OCI-LY7 (cell line): ENCODE measurements at regions not wholly inside any gene's neighbourhood (a gene's known extent, or its start where the extent isn't known, plus 50 kb on each side); places are given as distances from the start of the nearest gene placed in this dataset.

Experiments used
- BruUV-seq: library from RNA; stranded (reverse); fragments of 400-500 nt; replicated peaks from 2 replicates; lab custom pipeline; 2021; lab: Mats Ljungman, UMichigan
- CTCF ChIA-PET: fragments of 300-600 bp; sonication (Branson Sonifier 250); formaldehyde crosslinking; loops from one replicate; lab custom pipeline; 2022; ENCODE audit warnings: antibody characterized with exemption; ENCODE audit not compliant: unreplicated experiment; lab: Charles Lee
- POLR2A ChIA-PET: fragments of 300-600 bp; sonication (Branson Sonifier 250); formaldehyde crosslinking; loops from one replicate; lab custom pipeline; 2022; ENCODE audit warnings: antibody characterized with exemption; lab: Charles Lee
- DNase-seq: peaks from one replicate; pipeline ENCODE4 v3.0.0-alpha.2; 2015; ENCODE audit warnings: low spot score
- H2AFZ ChIP-seq: fragments of 200-600 bp; sonication (generic), shearing (Covaris generic); 2 replicates; pipeline ENCODE4 v1.6.1; 2014; ENCODE audit warnings: mild to moderate bottlenecking, antibody characterized with exemption, low read length, moderate library complexity
- H3K27ac ChIP-seq: fragments of 200-600 bp; sonication (generic); 2 replicates; pipeline ENCODE4 v1.5.1; 2014; ENCODE audit warnings: mixed run types, low read depth, mild to moderate bottlenecking, moderate library complexity, low read length, inconsistent platforms; ENCODE audit not compliant: poor library complexity, severe bottlenecking
- H3K36me3 ChIP-seq: fragments of 200-600 bp; sonication (generic); 2 replicates; pipeline ENCODE4 v1.6.1; 2014; ENCODE audit warnings: mild to moderate bottlenecking, antibody characterized with exemption, low read length, moderate library complexity, mixed read lengths; ENCODE audit not compliant: insufficient read depth
- H3K4me1 ChIP-seq: fragments of 200-600 bp; sonication (generic); 2 replicates; pipeline ENCODE4 v1.5.1; 2014; ENCODE audit warnings: mild to moderate bottlenecking, low read length; ENCODE audit not compliant: insufficient read depth, poor library complexity, severe bottlenecking
- H3K4me2 ChIP-seq: fragments of 200-600 bp; sonication (generic); 2 replicates; pipeline ENCODE4 v1.6.1; 2014; ENCODE audit warnings: mild to moderate bottlenecking, low read length
- H3K4me3 ChIP-seq: fragments of 200-600 bp; sonication (generic); 2 replicates; pipeline ENCODE4 v1.5.1; 2014; ENCODE audit warnings: mild to moderate bottlenecking, low read depth, low read length; ENCODE audit not compliant: poor library complexity, severe bottlenecking
- H3K79me2 ChIP-seq: fragments of 200-600 bp; sonication (generic); 2 replicates; pipeline ENCODE4 v1.6.1; 2016; ENCODE audit warnings: low read depth, mild to moderate bottlenecking, low read length, moderate library complexity, mixed read lengths; ENCODE audit not compliant: insufficient read depth
- H3K9me2 ChIP-seq: fragments of 200-600 bp; sonication (generic); 2 replicates; pipeline ENCODE4 v1.6.1; 2016; ENCODE audit warnings: mild to moderate bottlenecking, low read length, mixed read lengths; ENCODE audit not compliant: insufficient read depth
- H3K9me3 ChIP-seq: fragments of 200-600 bp; sonication (generic); 2 replicates; pipeline ENCODE4 v1.6.1; 2014; ENCODE audit warnings: mild to moderate bottlenecking, mixed run types, low read length, mixed read lengths
- H4K20me1 ChIP-seq: fragments of 200-600 bp; sonication (generic); 2 replicates; pipeline ENCODE4 v1.6.1; 2014; ENCODE audit warnings: mild to moderate bottlenecking, antibody characterized with exemption, low read length, moderate library complexity, mixed read lengths; ENCODE audit not compliant: insufficient read depth
- CTCF ChIP-seq: fragments of 200-600 bp; sonication (generic); conservative IDR thresholded peaks from 2 replicates; pipeline ENCODE4 v1.5.1; 2014; ENCODE audit warnings: mild to moderate bottlenecking, antibody characterized with exemption, low read length, moderate library complexity, mixed read lengths
- EZH2phosphoT487 ChIP-seq: fragments of 200-600 bp; sonication (generic); IDR thresholded peaks from 2 replicates; pipeline ENCODE4 v1.6.1; 2018; ENCODE audit warnings: low read depth, borderline replicate concordance, mild to moderate bottlenecking, mixed run types, antibody characterized with exemption, low read length, moderate library complexity, mixed read lengths
- intact Hi-C: fragments of 100-400 bp; cut with micrococcal nuclease; formaldehyde crosslinking; loops from one replicate; pipeline ENCODE4 v1.10.0; 2022; ENCODE audit not compliant: unreplicated experiment

DNA sequence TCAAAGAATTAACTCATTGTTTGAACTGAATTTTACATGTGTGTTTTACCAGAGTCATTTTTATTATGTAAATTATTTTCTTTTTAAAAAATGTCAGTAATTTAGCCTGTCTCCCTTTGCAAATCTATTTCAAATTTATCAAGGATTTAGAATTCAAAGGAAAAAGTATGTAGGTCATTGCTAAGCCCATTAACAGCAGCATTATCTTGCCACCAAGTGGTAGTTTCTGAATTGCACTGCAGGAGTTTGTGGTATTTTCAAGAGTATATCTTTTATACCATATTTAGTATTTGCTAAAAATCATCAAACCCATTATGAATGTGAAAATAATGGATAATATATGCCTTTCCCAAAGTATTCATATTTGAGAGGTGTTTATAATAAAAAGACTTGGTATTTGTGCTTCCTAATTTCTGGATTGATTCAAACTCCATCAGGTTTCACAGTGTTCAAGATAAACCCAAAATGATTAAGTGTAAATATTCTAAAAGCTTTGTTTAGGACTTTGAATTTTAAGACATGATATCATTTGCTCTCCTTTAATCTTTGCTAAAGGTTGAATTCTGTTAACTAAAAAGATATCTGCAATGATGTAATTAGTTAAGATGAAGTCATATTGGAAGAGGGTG lies 711.4 kb downstream of the FSCB start:
- Histone ChIP-seq H3K9me2 (no peaks in the 10 kb centered on the region), H3K4me3 (no peak overlapping the region), H3K9me3 (no peaks in the 10 kb centered on the region; the same call in 1 of the 2 replicates), H3K4me1 (no peaks in the 10 kb centered on the region), H2AFZ (no peak overlapping the region), H4K20me1 (no peaks in the 10 kb centered on the region), H3K36me3 (no peaks in the 10 kb centered on the region), H3K27ac (no peak overlapping the region), H3K4me2 (no peak overlapping the region), H3K79me2 (no peaks in the 10 kb centered on the region)
- no peak for TF ChIP-seq EZH2phosphoT487
- TF ChIP-seq CTCF, result peak; percentile 24; the same call in 1 of the 2 replicates
- ChIA-PET CTCF (no interaction called here), POLR2A (interaction anchor here (1.0 kb wide), 2 partner anchors 35 to 98 kb away, joined by 3 to 4 read pairs; no protein-coding TSS in a partner anchor)
- intact Hi-C loops, result no loop called here
- no TSS peak for BruUV-seq
- no peak for DNase-seq

- ChIA-PET POLR2A (no interaction called here), CTCF (no interaction called here)
Measured at GRCh38 chr14:43793579-43793978, 713.5 kb downstream of the FSCB start.

More at GRCh38 chr14:43793579-43793978, 713.5 kb downstream of the FSCB start:
- DNase-seq, result no peak
- no peak for TF ChIP-seq CTCF
- TF ChIP-seq EZH2phosphoT487, result no peak
- intact Hi-C loops, result no loop called here
- Histone ChIP-seq H4K20me1 (no peaks in the 10 kb centered on the region), H3K9me2 (no peaks in the 10 kb centered on the region), H2AFZ (no peak overlapping the region), H3K4me3 (no peak overlapping the region), H3K4me2 (no peak overlapping the region), H3K9me3 (no peaks in the 10 kb centered on the region; the same call in 1 of the 2 replicates), H3K4me1 (no peaks in the 10 kb centered on the region), H3K27ac (no peak overlapping the region), H3K36me3 (no peaks in the 10 kb centered on the region), H3K79me2 (no peaks in the 10 kb centered on the region)
- no TSS peak for BruUV-seq
